ENCODE measurements at regions not wholly inside any gene's neighbourhood (a gene's known extent, or its start where the extent isn't known, plus 50 kb on each side); places are given as distances from the start of the nearest gene placed in this dataset.

GRCh38 chr17:77358801-77359200 lies 218.0 kb downstream of the SEC14L1 start:
- Histone ChIP-seq H3K9me3 (ENCODE audit: control insufficient read depth, low read length) (no peaks in the 10 kb centered on the region), H3K27ac (ENCODE audit: low read depth in 1 of 2, low read length in 2 of 2) (no peak overlapping the region), H3K4me3 (ENCODE audit: low read length in 2 of 2) (no peak overlapping the region), H3K27me3 (ENCODE audit: control insufficient read depth in 1 of 2, insufficient read depth in 2 of 2, low read length in 1 of 2) (no peaks in the 10 kb centered on the region), H3K36me3 (ENCODE audit: control insufficient read depth in 1 of 2, insufficient read depth in 2 of 2, low read length in 1 of 2) (no peaks in the 10 kb centered on the region), H3K4me1 (ENCODE audit: control insufficient read depth in 1 of 2, insufficient read depth in 2 of 2, low read length in 2 of 2) (no peaks in the 10 kb centered on the region)
- 93 to 95% methylated on average over 7 of the region's 7 CpGs for WGBS, 2 donors
- DNase-seq = no peak
- ATAC-seq (ENCODE audit: low FRiP score) = no peak
- intact Hi-C loops (cut with DNase I) = no loop called here

GRCh38 chr17:77359236-77359635 lies 218.5 kb downstream of the SEC14L1 start:
- intact Hi-C loops (cut with DNase I) = no loop called here
- Histone ChIP-seq H3K27ac (ENCODE audit: low read depth in 1 of 2, low read length in 2 of 2) (no peak overlapping the region), H3K36me3 (ENCODE audit: control insufficient read depth in 1 of 2, insufficient read depth in 2 of 2, low read length in 1 of 2) (no peaks in the 10 kb centered on the region), H3K9me3 (ENCODE audit: control insufficient read depth, low read length) (no peaks in the 10 kb centered on the region), H3K4me1 (ENCODE audit: control insufficient read depth in 1 of 2, insufficient read depth in 2 of 2, low read length in 2 of 2) (no peaks in the 10 kb centered on the region), H3K4me3 (ENCODE audit: low read length in 2 of 2) (no peak overlapping the region), H3K27me3 (ENCODE audit: control insufficient read depth in 1 of 2, insufficient read depth in 2 of 2, low read length in 1 of 2) (no peaks in the 10 kb centered on the region)
- ATAC-seq (ENCODE audit: low FRiP score) = no peak
- DNase-seq = no peak
- WGBS, 2 donors = 55 to 58% methylated on average over 2 of the region's 2 CpGs

- H3K27ac ChIP-seq (ENCODE audit: low read depth in 1 of 2, low read length in 2 of 2) = no peak overlapping the region
- intact Hi-C loops (cut with DNase I) = no loop called here
- H3K4me1 ChIP-seq (ENCODE audit: control insufficient read depth in 1 of 2, insufficient read depth in 2 of 2, low read length in 2 of 2) = no peaks in the 10 kb centered on the region
- DNase-seq (peak in 1 of 2 donors; percentile 67), ATAC-seq (ENCODE audit: low FRiP score) (no peak)
- no peaks in the 10 kb centered on the region for H3K9me3 ChIP-seq (ENCODE audit: control insufficient read depth, low read length)
- H3K4me3 ChIP-seq (ENCODE audit: low read length in 2 of 2) = no peak overlapping the region
- no peaks in the 10 kb centered on the region for H3K27me3 ChIP-seq (ENCODE audit: control insufficient read depth in 1 of 2, insufficient read depth in 2 of 2, low read length in 1 of 2)
- no peaks in the 10 kb centered on the region for H3K36me3 ChIP-seq (ENCODE audit: control insufficient read depth in 1 of 2, insufficient read depth in 2 of 2, low read length in 1 of 2)
- 87 to 93% methylated on average over 8 of the region's 8 CpGs for WGBS, 2 donors
Observed at GRCh38 chr17:77361986-77362620, 221.3 kb downstream of the SEC14L1 start.

- Histone ChIP-seq H3K4me1 (ENCODE audit: control insufficient read depth in 1 of 2, insufficient read depth in 2 of 2, low read length in 2 of 2) (no peaks in the 10 kb centered on the region), H3K27ac (ENCODE audit: low read depth in 1 of 2, low read length in 2 of 2) (no peak overlapping the region), H3K36me3 (ENCODE audit: control insufficient read depth in 1 of 2, insufficient read depth in 2 of 2, low read length in 1 of 2) (no peaks in the 10 kb centered on the region), H3K9me3 (ENCODE audit: control insufficient read depth, low read length) (no peaks in the 10 kb centered on the region), H3K27me3 (ENCODE audit: control insufficient read depth in 1 of 2, insufficient read depth in 2 of 2, low read length in 1 of 2) (no peaks in the 10 kb centered on the region), H3K4me3 (ENCODE audit: low read length in 2 of 2) (no peak overlapping the region)
- 75 to 81% methylated on average over 17 of the region's 17 CpGs for WGBS, 2 donors
- ATAC-seq (ENCODE audit: low FRiP score) (peak; percentile 24), DNase-seq (peak in 1 of 2 donors; percentile 75)
- intact Hi-C loops (cut with DNase I) = no loop called here
Observed at GRCh38 chr17:77363821-77364361, 223.1 kb downstream of the SEC14L1 start.

- peak in 1 of 2 donors; percentile 53 for DNase-seq
- no peak for ATAC-seq (ENCODE audit: low FRiP score)
- no peaks in the 10 kb centered on the region for H3K9me3 ChIP-seq (ENCODE audit: control insufficient read depth, low read length)
- 92 to 94% methylated on average over 10 of the region's 10 CpGs for WGBS, 2 donors
- intact Hi-C loops (cut with DNase I) = no loop called here
- no peaks in the 10 kb centered on the region for H3K36me3 ChIP-seq (ENCODE audit: control insufficient read depth in 1 of 2, insufficient read depth in 2 of 2, low read length in 1 of 2)
- no peak overlapping the region for H3K4me3 ChIP-seq (ENCODE audit: low read length in 2 of 2)
- no peaks in the 10 kb centered on the region for H3K4me1 ChIP-seq (ENCODE audit: control insufficient read depth in 1 of 2, insufficient read depth in 2 of 2, low read length in 2 of 2)
- H3K27me3 ChIP-seq (ENCODE audit: control insufficient read depth in 1 of 2, insufficient read depth in 2 of 2, low read length in 1 of 2) = no peaks in the 10 kb centered on the region
- no peak overlapping the region for H3K27ac ChIP-seq (ENCODE audit: low read depth in 1 of 2, low read length in 2 of 2)
Observed at GRCh38 chr17:77364381-77364911, 223.7 kb downstream of the SEC14L1 start.

GRCh38 chr17:77364941-77365583 lies 224.3 kb downstream of the SEC14L1 start:
- Histone ChIP-seq H3K4me1 (ENCODE audit: control insufficient read depth in 1 of 2, insufficient read depth in 2 of 2, low read length in 2 of 2) (no peaks in the 10 kb centered on the region), H3K27me3 (ENCODE audit: control insufficient read depth in 1 of 2, insufficient read depth in 2 of 2, low read length in 1 of 2) (no peaks in the 10 kb centered on the region), H3K9me3 (ENCODE audit: control insufficient read depth, low read length) (no peaks in the 10 kb centered on the region), H3K27ac (ENCODE audit: low read depth in 1 of 2, low read length in 2 of 2) (peak overlapping the region; percentile 36 to 65), H3K4me3 (ENCODE audit: low read length in 2 of 2) (no peak overlapping the region), H3K36me3 (ENCODE audit: control insufficient read depth in 1 of 2, insufficient read depth in 2 of 2, low read length in 1 of 2) (no peaks in the 10 kb centered on the region)
- intact Hi-C loops (cut with DNase I) = loop anchor here in 1 of 2 donors (5.0 kb wide), 1 partner anchor 38 kb away; no protein-coding TSS in a partner anchor
- no peak for DNase-seq
- no peak for ATAC-seq (ENCODE audit: low FRiP score)
- 96 to 97% methylated on average over 8 of the region's 8 CpGs for WGBS, 2 donors

GRCh38 chr17:77365584-77366186 lies 224.9 kb downstream of the SEC14L1 start:
- no peaks in the 10 kb centered on the region for H3K36me3 ChIP-seq (ENCODE audit: control insufficient read depth in 1 of 2, insufficient read depth in 2 of 2, low read length in 1 of 2)
- intact Hi-C loops (cut with DNase I) = loop anchor here in 1 of 2 donors (5.0 kb wide), 1 partner anchor 38 kb away; no protein-coding TSS in a partner anchor
- H3K4me1 ChIP-seq (ENCODE audit: control insufficient read depth in 1 of 2, insufficient read depth in 2 of 2, low read length in 2 of 2) = no peaks in the 10 kb centered on the region
- WGBS, 2 donors = 9 to 13% methylated on average over 10 to 11 of the region's 11 CpGs
- H3K4me3 ChIP-seq (ENCODE audit: low read length in 2 of 2) = no peak overlapping the region
- peak; percentile 88 to 92 for DNase-seq
- no peaks in the 10 kb centered on the region for H3K27me3 ChIP-seq (ENCODE audit: control insufficient read depth in 1 of 2, insufficient read depth in 2 of 2, low read length in 1 of 2)
- peak overlapping the region; percentile 36 to 79 for H3K27ac ChIP-seq (ENCODE audit: low read depth in 1 of 2, low read length in 2 of 2)
- ATAC-seq (ENCODE audit: low FRiP score) = peak; percentile 85
- no peaks in the 10 kb centered on the region for H3K9me3 ChIP-seq (ENCODE audit: control insufficient read depth, low read length)

- Histone ChIP-seq H3K4me3 (ENCODE audit: low read length in 2 of 2) (no peak overlapping the region), H3K27ac (ENCODE audit: low read depth in 1 of 2, low read length in 2 of 2) (peak overlapping the region in 1 of 2 donors; percentile 79), H3K4me1 (ENCODE audit: control insufficient read depth in 1 of 2, insufficient read depth in 2 of 2, low read length in 2 of 2) (no peaks in the 10 kb centered on the region), H3K27me3 (ENCODE audit: control insufficient read depth in 1 of 2, insufficient read depth in 2 of 2, low read length in 1 of 2) (no peaks in the 10 kb centered on the region), H3K9me3 (ENCODE audit: control insufficient read depth, low read length) (no peaks in the 10 kb centered on the region), H3K36me3 (ENCODE audit: control insufficient read depth in 1 of 2, insufficient read depth in 2 of 2, low read length in 1 of 2) (no peaks in the 10 kb centered on the region)
- ATAC-seq (ENCODE audit: low FRiP score) = no peak
- DNase-seq = no peak
- intact Hi-C loops (cut with DNase I) = loop anchor here in 1 of 2 donors (5.0 kb wide), 1 partner anchor 39 kb away; no protein-coding TSS in a partner anchor
- 24 to 30% methylated on average over 5 of the region's 5 CpGs for WGBS, 2 donors
Observed at GRCh38 chr17:77366206-77366557, 225.4 kb downstream of the SEC14L1 start.
